H1 (cell line): ENCODE measurements at regions not wholly inside any gene's neighbourhood (a gene's known extent, or its start where the extent isn't known, plus 50 kb on each side); places are given as distances from the start of the nearest gene placed in this dataset.

Experiments
- CTCF ChIA-PET: fragments of 300-600 bp; sonication (Branson Sonifier 250); formaldehyde crosslinking; loops from one replicate; lab custom pipeline; 2021; ENCODE audit not compliant: partially characterized antibody; lab: Charles Lee
- POLR2A ChIA-PET: fragments of 300-600 bp; sonication (Branson Sonifier 250); formaldehyde crosslinking; loops from one replicate; lab custom pipeline; 2021; ENCODE audit warnings: inconsistent platforms; ENCODE audit not compliant: partially characterized antibody; lab: Charles Lee
- DNase-seq, 2 experiments: peaks; one replicate each; pipeline versions ENCODE4 v3.0.0 to v3.0.0-alpha.2; 2010 to 2022; ENCODE audit warnings: low spot score in 2 of 2, low read depth in 1 of 2, mixed read lengths in 1 of 2
- FAIRE-seq: peaks from 2 replicates; lab custom pipeline; 2011; peaks lifted over from hg19 to GRCh38; lab: Jason Lieb, UNC
- H2AFZ ChIP-seq: 2 replicates; pipeline ENCODE4 v1.8.1; 2012; ENCODE audit warnings: low read length, inconsistent platforms
- H2AK5ac ChIP-seq: 2 replicates; pipeline ENCODE4 v1.6.1; 2013; ENCODE audit warnings: low read depth, low read length
- H2BK120ac ChIP-seq: replicated peaks from 2 replicates; pipeline ENCODE3; 2013; ENCODE audit warnings: low read depth, low read length, inconsistent platforms
- H2BK12ac ChIP-seq: 2 replicates; pipeline ENCODE4 v1.6.1; 2013; ENCODE audit warnings: low read depth, low read length
- H2BK15ac ChIP-seq: 2 replicates; pipeline ENCODE4 v1.6.1; 2013; ENCODE audit warnings: low read length
- H2BK20ac ChIP-seq: 2 replicates; pipeline ENCODE4 v1.6.1; 2013; ENCODE audit warnings: low read length
- H2BK5ac ChIP-seq: 2 replicates; pipeline ENCODE4 v1.6.1; 2013; ENCODE audit warnings: low read depth, low read length
- H3K14ac ChIP-seq: 2 replicates; pipeline ENCODE4 v1.6.1; 2013; ENCODE audit warnings: inconsistent platforms; ENCODE audit not compliant: insufficient read length
- H3K18ac ChIP-seq: 2 replicates; pipeline ENCODE4 v1.6.1; 2013; ENCODE audit warnings: low read length; ENCODE audit errors: extremely low read depth
- H3K23ac ChIP-seq: 2 replicates; pipeline ENCODE4 v1.6.1; 2013; ENCODE audit warnings: inconsistent platforms; ENCODE audit not compliant: insufficient read length
- H3K23me2 ChIP-seq: 2 replicates; pipeline ENCODE4 v1.6.1; 2013; ENCODE audit warnings: low read depth, low read length
- H3K27ac ChIP-seq: 2 replicates; pipeline ENCODE4 v1.6.1; 2011; ENCODE audit warnings: low read depth, low read length, inconsistent platforms
- H3K27me3 ChIP-seq, 4 experiments: replicated peaks in 1 of 4; 1 replicate in 1 of 4; 2 replicates in 3 of 4; pipeline versions ENCODE4 v1.6.1 to v1.8.1; 2011 to 2013; ENCODE audit warnings: low read length in 3 of 4, mild to moderate bottlenecking in 3 of 4, inconsistent platforms in 2 of 4, mixed read lengths in 2 of 4, moderate library complexity in 1 of 4; ENCODE audit not compliant: control insufficient read depth in 3 of 4, insufficient read depth in 3 of 4; ENCODE audit errors: extremely low read depth in 1 of 4
- H3K36me3 ChIP-seq, 4 experiments: 2 replicates each; pipeline versions ENCODE4 v1.6.1 to v1.8.1; 2011 to 2013; ENCODE audit warnings: mild to moderate bottlenecking in 4 of 4, low read length in 3 of 4, moderate library complexity in 2 of 4, control low read depth in 1 of 4, inconsistent platforms in 1 of 4; ENCODE audit not compliant: insufficient read depth in 4 of 4, control insufficient read depth in 2 of 4
- H3K4ac ChIP-seq: replicated peaks from 2 replicates; pipeline ENCODE3; 2013; ENCODE audit warnings: low read length, low read depth, mixed read lengths, inconsistent platforms; ENCODE audit not compliant: insufficient read length
- H3K4me1 ChIP-seq, 4 experiments: replicated peaks in 1 of 4; 1 replicate in 1 of 4; 2 replicates in 3 of 4; pipeline versions ENCODE4 v1.6.1 to v1.8.1; 2011 to 2013; ENCODE audit warnings: low read length in 3 of 4, inconsistent platforms in 2 of 4, mixed read lengths in 1 of 4; ENCODE audit not compliant: insufficient read depth in 4 of 4, control insufficient read depth in 3 of 4
- H3K4me2 ChIP-seq, 2 experiments: 2 replicates each; pipeline versions ENCODE4 v1.6.1 to v1.8.1; 2011 to 2013; ENCODE audit warnings: low read depth in 2 of 2, low read length in 2 of 2, control low read depth in 1 of 2, inconsistent platforms in 1 of 2, mild to moderate bottlenecking in 1 of 2; ENCODE audit not compliant: insufficient read depth in 1 of 2
- H3K4me3 ChIP-seq, 4 experiments: fragments of 200-600, 300-600 bp in 1 of 4; sonication (generic), shearing (Covaris generic), sonication (Bioruptor Twin) in 1 of 4; 2 replicates each; pipeline versions ENCODE4 v1.5.1 to v1.8.1; 2011 to 2016; ENCODE audit warnings: low read length in 4 of 4, low read depth in 3 of 4, control low read depth in 2 of 4, inconsistent platforms in 2 of 4, mild to moderate bottlenecking in 2 of 4, mixed read lengths in 1 of 4, moderate library complexity in 1 of 4; ENCODE audit not compliant: insufficient read depth in 2 of 4; ENCODE audit errors: extremely low read depth in 1 of 4
- H3K56ac ChIP-seq: replicated peaks from 2 replicates; pipeline ENCODE3; 2013; ENCODE audit warnings: low read depth, mild to moderate bottlenecking, mixed read lengths, low read length, inconsistent platforms; ENCODE audit not compliant: insufficient read length
- H3K79me1 ChIP-seq: 2 replicates; pipeline ENCODE4 v1.6.1; 2013; ENCODE audit warnings: low read depth, low read length, control low read depth
- H3K79me2 ChIP-seq, 2 experiments: 2 replicates each; pipeline versions ENCODE4 v1.6.1 to v1.8.1; 2012 to 2013; ENCODE audit warnings: low read length in 2 of 2, mild to moderate bottlenecking in 2 of 2, inconsistent platforms in 1 of 2; ENCODE audit not compliant: insufficient read depth in 2 of 2, control insufficient read depth in 1 of 2
- H3K9ac ChIP-seq, 4 experiments: replicated peaks in 1 of 4; 1 replicate in 1 of 4; 2 replicates in 3 of 4; pipeline versions ENCODE4 v1.6.1 to v1.8.1; 2011 to 2013; ENCODE audit warnings: low read depth in 3 of 4, low read length in 3 of 4, control low read depth in 2 of 4, mild to moderate bottlenecking in 2 of 4, moderate library complexity in 2 of 4, inconsistent platforms in 1 of 4; ENCODE audit errors: extremely low read depth in 1 of 4
- H3K9me3 ChIP-seq, 2 experiments: 2 replicates each; pipeline versions ENCODE4 v1.6.1 to v1.8.1; 2012 to 2013; ENCODE audit warnings: mild to moderate bottlenecking in 2 of 2, moderate library complexity in 2 of 2, control low read depth in 1 of 2, inconsistent platforms in 1 of 2, low read depth in 1 of 2, low read length in 1 of 2, mixed read lengths in 1 of 2; ENCODE audit not compliant: insufficient read depth in 2 of 2
- H4K20me1 ChIP-seq, 2 experiments: replicated peaks in 1 of 2; 2 replicates each; pipeline versions ENCODE3 to v1.8.1; 2011 to 2013; ENCODE audit warnings: inconsistent platforms in 2 of 2, low read length in 2 of 2, mild to moderate bottlenecking in 1 of 2; ENCODE audit not compliant: insufficient read depth in 2 of 2, control insufficient read depth in 1 of 2
- H4K5ac ChIP-seq: 2 replicates; pipeline ENCODE4 v1.6.1; 2013; ENCODE audit warnings: low read length, low read depth, mixed read lengths, inconsistent platforms; ENCODE audit not compliant: insufficient read length
- H4K8ac ChIP-seq: 2 replicates; pipeline ENCODE4 v1.8.0; 2013; ENCODE audit warnings: mild to moderate bottlenecking, moderate library complexity, low read length, inconsistent platforms; ENCODE audit not compliant: insufficient read depth; ENCODE audit errors: extremely low read depth
- H4K91ac ChIP-seq: replicated peaks from 2 replicates; pipeline ENCODE3; 2013; ENCODE audit warnings: low read length, mixed read lengths, inconsistent platforms; ENCODE audit not compliant: insufficient read length
- CBX5 ChIP-seq: fragments of 300-800, 300-1000 bp; sonication (generic); IDR thresholded peaks from 2 replicates; pipeline ENCODE4 v1.7.1; 2016; ENCODE audit warnings: antibody characterized with exemption, low read length, low read depth
- CBX8 ChIP-seq: fragments of 300-800, 300-1000 bp; sonication (generic); IDR thresholded peaks from 2 replicates; pipeline ENCODE4 v1.7.1; 2016; ENCODE audit warnings: low read depth, low read length, borderline replicate concordance
- EZH2 ChIP-seq: fragments of 200-600 bp; sonication (generic); IDR thresholded peaks from 2 replicates; pipeline ENCODE4 v1.7.1; 2012; ENCODE audit warnings: low read depth, mild to moderate bottlenecking, moderate library complexity, low read length, inconsistent platforms; ENCODE audit not compliant: severe bottlenecking
- POLR2AphosphoS5 ChIP-seq: IDR thresholded peaks from 2 replicates; pipeline ENCODE4 v1.6.1; 2011; ENCODE audit warnings: low read depth, low read length
- SIRT6 ChIP-seq: IDR thresholded peaks from one replicate; pipeline ENCODE4 v1.7.1; 2012; ENCODE audit warnings: low read length, inconsistent platforms
- SP2 ChIP-seq: IDR thresholded peaks from 2 replicates; pipeline ENCODE4 v1.6.1; 2012; ENCODE audit warnings: mild to moderate bottlenecking, low read length, inconsistent platforms
- TEAD4 ChIP-seq: IDR thresholded peaks from 2 replicates; pipeline ENCODE4 v1.6.1; 2012; ENCODE audit warnings: low read depth, low read length, inconsistent platforms, mixed read lengths
- WGBS, 2 experiments: shearing (Covaris generic) in 1 of 2; methylation state at CpG; one replicate each; pipeline versions ENCODE4 v1.1.6 to v1.1.7; 2013 to 2015; ENCODE audit warnings: low lambda C conversion rate in 2 of 2, mixed read lengths in 2 of 2, inconsistent platforms in 1 of 2, low coverage in 1 of 2, missing lambda C conversion rate in 1 of 2; ENCODE audit not compliant: insufficient replicate concordance in 2 of 2, insufficient coverage in 1 of 2, insufficient read length in 1 of 2; ENCODE audit errors: extremely low coverage in 1 of 2, missing lambda C conversion rate in 1 of 2; 5-methylcytosine and 5-hydroxymethylcytosine counted together

GRCh38 chr6:44047801-44048200 is 79.5 kb downstream of the MRPL14 start:
- TF ChIP-seq EZH2 (no peak), CBX8 (no peak), TEAD4 (no peak), POLR2AphosphoS5 (no peak), CBX5 (no peak), SP2 (no peak), SIRT6 (no peak)
- no peak overlapping the region for H2BK12ac ChIP-seq
- no peak overlapping the region for H2BK120ac ChIP-seq
- H3K18ac ChIP-seq: no peak overlapping the region
- H2BK15ac ChIP-seq: no peak overlapping the region
- no peak overlapping the region for H2BK20ac ChIP-seq
- no peak overlapping the region for H4K8ac ChIP-seq
- H3K14ac ChIP-seq: no peak overlapping the region
- no peak overlapping the region for H3K27ac ChIP-seq
- H3K4me1 ChIP-seq: peaks cover 6 to 22% (median 9%) of the 10 kb centered on the region in 4 experiments
- no peaks in the 10 kb centered on the region for H3K79me2 ChIP-seq
- CTCF ChIA-PET: interaction anchor here (0.9 to 23.4 kb wide), 4 partner anchors 17 to 42 kb away, joined by 3 to 331 read pairs (median 59); no protein-coding TSS in a partner anchor
- H4K91ac ChIP-seq: no peak overlapping the region
- no peak overlapping the region for H2AK5ac ChIP-seq
- H3K27me3 ChIP-seq: no peaks in the 10 kb centered on the region
- H3K4ac ChIP-seq: no peak overlapping the region
- WGBS, 2 experiments: 82% methylated on average over 3 of the region's 3 CpGs; no CpG with 5 or more reads in 1 of the 2 experiments
- H3K4me3 ChIP-seq: no peak overlapping the region
- H3K36me3 ChIP-seq: no peaks in the 10 kb centered on the region
- DNase-seq: no peak
- H3K23me2 ChIP-seq: peaks cover 13% of the 10 kb centered on the region
- H2BK5ac ChIP-seq: no peak overlapping the region
- FAIRE-seq: no peak
- H3K4me2 ChIP-seq: no peak overlapping the region
- H2AFZ ChIP-seq: no peak overlapping the region
- no peak overlapping the region for H3K23ac ChIP-seq
- H4K20me1 ChIP-seq: peaks cover 0 to 3% of the 10 kb centered on the region in 2 experiments
- H3K79me1 ChIP-seq: peaks cover 3% of the 10 kb centered on the region; the same call in 1 of the 2 replicates
- no peak overlapping the region for H3K56ac ChIP-seq
- H3K9me3 ChIP-seq: no peaks in the 10 kb centered on the region
- H3K9ac ChIP-seq: no peak overlapping the region
- no peak overlapping the region for H4K5ac ChIP-seq
- POLR2A ChIA-PET: interaction anchor here (0.9 to 1.6 kb wide), 3 partner anchors 11 to 28 kb away, joined by 3 read pairs; no protein-coding TSS in a partner anchor
